Transverse colon (tissue), 4 donors: ENCODE measurements at regions not wholly inside any gene's neighbourhood (a gene's known extent, or its start where the extent isn't known, plus 50 kb on each side); places are given as distances from the start of the nearest gene placed in this dataset.

Experiments used
- DNase-seq: peaks from one replicate; pipeline ENCODE4 v3.0.0-alpha.2; 2019
- H3K27ac ChIP-seq, 4 donors: fragments of 200-600 bp; sonication (generic); 2 replicates each; pipeline ENCODE4 v1.5.1; 2016 to 2018; ENCODE audit warnings: inconsistent platforms in 4 of 4
- H3K27me3 ChIP-seq: fragments of 200-600 bp; sonication (generic); 2 replicates; pipeline ENCODE4 v1.5.1; 2017; ENCODE audit warnings: inconsistent platforms
- H3K36me3 ChIP-seq, 4 donors: fragments of 200-600 bp; sonication (generic); 2 replicates each; pipeline ENCODE4 v1.5.1; 2017 to 2019; ENCODE audit warnings: inconsistent platforms in 4 of 4
- H3K4me1 ChIP-seq, 4 donors: fragments of 200-600 bp; sonication (generic); 2 replicates each; pipeline ENCODE4 v1.5.1; 2017 to 2020; ENCODE audit warnings: inconsistent platforms in 4 of 4
- H3K4me3 ChIP-seq, 4 donors: fragments of 200-600 bp; sonication (generic); 1 replicate in 1 of 4; 2 replicates in 3 of 4; pipeline versions ENCODE4 v1.5.1 to v1.6.1; 2017 to 2019; ENCODE audit warnings: inconsistent platforms in 4 of 4
- H3K9me3 ChIP-seq, 2 donors: fragments of 200-600 bp; sonication (generic); 2 replicates each; pipeline ENCODE4 v1.5.1; 2017 to 2019; ENCODE audit warnings: inconsistent platforms in 2 of 2
- EP300 ChIP-seq: sonication (generic); formaldehyde crosslinking; IDR thresholded peaks from one replicate; pipeline ENCODE4 v1.6.1; 2017; ENCODE audit warnings: antibody characterized with exemption, low read depth
- POLR2A ChIP-seq: fragments of 450-650 bp; IDR thresholded peaks from one replicate; pipeline ENCODE4 v1.6.1; 2016; ENCODE audit warnings: antibody characterized with exemption, mild to moderate bottlenecking, moderate library complexity
- POLR2AphosphoS5 ChIP-seq, 3 donors: sonication (generic); formaldehyde crosslinking; IDR thresholded peaks; one replicate each; pipeline ENCODE4 v1.6.1; 2016; ENCODE audit warnings: antibody characterized with exemption in 3 of 3
- WGBS, 2 donors: methylation state at CpG; one replicate each; pipeline ENCODE4 v1.1.5; 2018; ENCODE audit warnings: low coverage in 1 of 2; 5-methylcytosine and 5-hydroxymethylcytosine counted together
- in situ Hi-C, 4 donors: fragments of 200-750 bp; cut with MboI; loops; one replicate each; pipeline versions ENCODE4 v1.15.0 to v1.15.1; 2017; ENCODE audit warnings: low sequenced_read_pairs in 3 of 4, low pct_ligation_motif_present in 1 of 4, low pct_unique_long_range_greater_than_20kb in 1 of 4
- intact Hi-C: fragments of 100-400 bp; cut with DNase I; formaldehyde crosslinking; loops from one replicate; pipeline ENCODE4 v1.15.1; 2023; ENCODE audit warnings: low total_unique reads
- TF ChIP-seq, protein P1 (sequence below), 5 experiments: fragments of 200-600 bp in 3 of 5; fragments of 450-650 bp in 2 of 5; sonication (generic) in 3 of 5; IDR thresholded peaks; 1 replicate in 2 of 5; 2 replicates in 3 of 5; pipeline ENCODE4 v1.5.1; 2016 to 2017; ENCODE audit warnings: antibody characterized with exemption in 5 of 5, inconsistent platforms in 3 of 5, mild to moderate bottlenecking in 2 of 5, moderate library complexity in 1 of 5

DNA sequence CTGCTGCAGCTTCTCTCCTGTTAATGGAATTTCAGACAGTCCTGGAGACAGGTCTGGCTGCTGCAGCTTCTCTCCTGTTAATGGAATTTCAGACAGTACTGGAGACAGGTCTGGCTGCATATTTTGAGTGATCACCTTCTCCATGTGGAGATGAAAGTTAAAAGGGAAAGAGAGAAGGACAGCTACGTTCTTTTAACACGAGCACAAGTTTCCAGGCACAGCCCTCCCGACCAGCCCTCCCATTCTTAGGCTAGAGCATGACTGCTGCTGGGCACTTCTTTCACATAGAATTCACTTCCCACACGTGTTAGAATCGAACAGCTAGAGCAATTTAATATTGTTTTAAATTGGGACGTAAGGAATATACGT is 133.3 kb upstream of the DMRT1 start:
- H3K9me3 ChIP-seq = no peaks in the 10 kb centered on the region
- in situ Hi-C loops = no loop called here

DNA sequence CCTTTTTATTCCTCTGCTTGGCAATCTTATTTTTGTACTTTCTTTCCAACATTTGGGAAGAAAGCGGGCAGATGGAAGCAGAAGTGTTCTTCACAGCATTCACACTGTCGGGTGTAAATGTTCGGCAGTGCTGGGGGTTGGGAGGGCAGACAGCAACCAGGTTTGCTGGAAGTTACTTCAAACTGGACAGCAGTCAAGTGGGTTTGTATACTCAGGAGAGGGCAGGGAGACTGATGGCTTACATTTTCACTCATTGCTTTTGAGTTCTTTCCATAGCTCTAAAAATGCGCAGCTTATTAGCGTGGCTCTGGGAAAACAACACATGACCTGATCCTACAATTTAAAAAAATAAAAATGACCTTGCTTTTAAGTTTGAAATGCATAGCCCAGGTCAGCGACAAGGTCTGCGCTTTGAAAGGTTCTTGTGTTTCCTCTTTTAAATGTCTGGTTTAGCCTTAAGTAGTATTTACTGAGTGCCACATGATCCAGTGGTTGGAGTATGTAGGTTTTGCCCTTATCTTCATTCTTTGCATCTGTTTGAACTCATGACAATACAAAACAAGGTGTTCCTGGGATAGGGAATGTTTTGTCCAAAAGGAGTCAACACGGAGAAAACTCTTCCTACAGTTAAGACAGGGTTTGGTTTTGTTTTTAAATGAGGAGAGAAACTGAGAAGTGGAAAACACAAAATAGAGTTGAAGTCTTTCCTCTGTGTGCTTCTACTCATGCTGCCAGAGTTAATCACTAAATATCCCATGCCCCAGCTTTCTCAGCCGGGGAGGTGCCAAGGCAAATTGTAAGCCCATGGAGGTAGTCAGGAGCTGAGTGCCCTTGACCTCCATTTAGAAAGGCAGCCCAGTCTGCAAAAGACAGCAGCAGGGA is 132.7 kb upstream of the DMRT1 start:
- no peak for DNase-seq
- Histone ChIP-seq H3K4me3 (peak overlapping the region in 3 of 4 donors; percentile 5 to 24 (median 11)), H3K9me3 (no peaks in the 10 kb centered on the region), H3K27me3 (no peaks in the 10 kb centered on the region), H3K27ac (peak overlapping the region; percentile 64 to 82 (median 66)), H3K4me1 (peaks cover 0 to 47% (median 14%) of the 10 kb centered on the region in 4 donors), H3K36me3 (peaks cover 0 to 10% (median 4%) of the 10 kb centered on the region in 4 donors)
- in situ Hi-C loops (no loop called here), intact Hi-C loops (no loop called here)
- 58 to 62% methylated on average over 8 to 9 of the region's 9 CpGs for WGBS, 2 donors
- TF ChIP-seq POLR2A (no peak), EP300 (no peak), POLR2AphosphoS5 (IDR thresholded peaks at IDR 0.05) (no peak)
- TF ChIP-seq, protein P1, sequence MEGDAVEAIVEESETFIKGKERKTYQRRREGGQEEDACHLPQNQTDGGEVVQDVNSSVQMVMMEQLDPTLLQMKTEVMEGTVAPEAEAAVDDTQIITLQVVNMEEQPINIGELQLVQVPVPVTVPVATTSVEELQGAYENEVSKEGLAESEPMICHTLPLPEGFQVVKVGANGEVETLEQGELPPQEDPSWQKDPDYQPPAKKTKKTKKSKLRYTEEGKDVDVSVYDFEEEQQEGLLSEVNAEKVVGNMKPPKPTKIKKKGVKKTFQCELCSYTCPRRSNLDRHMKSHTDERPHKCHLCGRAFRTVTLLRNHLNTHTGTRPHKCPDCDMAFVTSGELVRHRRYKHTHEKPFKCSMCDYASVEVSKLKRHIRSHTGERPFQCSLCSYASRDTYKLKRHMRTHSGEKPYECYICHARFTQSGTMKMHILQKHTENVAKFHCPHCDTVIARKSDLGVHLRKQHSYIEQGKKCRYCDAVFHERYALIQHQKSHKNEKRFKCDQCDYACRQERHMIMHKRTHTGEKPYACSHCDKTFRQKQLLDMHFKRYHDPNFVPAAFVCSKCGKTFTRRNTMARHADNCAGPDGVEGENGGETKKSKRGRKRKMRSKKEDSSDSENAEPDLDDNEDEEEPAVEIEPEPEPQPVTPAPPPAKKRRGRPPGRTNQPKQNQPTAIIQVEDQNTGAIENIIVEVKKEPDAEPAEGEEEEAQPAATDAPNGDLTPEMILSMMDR (IDR thresholded peaks at IDR 0.05) = no peak

More for the DNA sequence above, 133.3 kb upstream of the DMRT1 start:
- Histone ChIP-seq H3K36me3 (peaks cover 0 to 10% (median 4%) of the 10 kb centered on the region in 4 donors), H3K27ac (peak overlapping the region; percentile 64 to 82 (median 66)), H3K27me3 (no peaks in the 10 kb centered on the region), H3K4me1 (peaks cover 0 to 46% (median 16%) of the 10 kb centered on the region in 4 donors), H3K4me3 (peak overlapping the region in 3 of 4 donors; percentile 5 to 24 (median 11))
- intact Hi-C loops = no loop called here
- no peak for DNase-seq
- 36 to 37% methylated on average over 7 of the region's 7 CpGs for WGBS, 2 donors
- TF ChIP-seq POLR2A (no peak), EP300 (no peak), POLR2AphosphoS5 (IDR thresholded peaks at IDR 0.05) (no peak)
- TF ChIP-seq, protein P1 (IDR thresholded peaks at IDR 0.05) = no peak

DNA sequence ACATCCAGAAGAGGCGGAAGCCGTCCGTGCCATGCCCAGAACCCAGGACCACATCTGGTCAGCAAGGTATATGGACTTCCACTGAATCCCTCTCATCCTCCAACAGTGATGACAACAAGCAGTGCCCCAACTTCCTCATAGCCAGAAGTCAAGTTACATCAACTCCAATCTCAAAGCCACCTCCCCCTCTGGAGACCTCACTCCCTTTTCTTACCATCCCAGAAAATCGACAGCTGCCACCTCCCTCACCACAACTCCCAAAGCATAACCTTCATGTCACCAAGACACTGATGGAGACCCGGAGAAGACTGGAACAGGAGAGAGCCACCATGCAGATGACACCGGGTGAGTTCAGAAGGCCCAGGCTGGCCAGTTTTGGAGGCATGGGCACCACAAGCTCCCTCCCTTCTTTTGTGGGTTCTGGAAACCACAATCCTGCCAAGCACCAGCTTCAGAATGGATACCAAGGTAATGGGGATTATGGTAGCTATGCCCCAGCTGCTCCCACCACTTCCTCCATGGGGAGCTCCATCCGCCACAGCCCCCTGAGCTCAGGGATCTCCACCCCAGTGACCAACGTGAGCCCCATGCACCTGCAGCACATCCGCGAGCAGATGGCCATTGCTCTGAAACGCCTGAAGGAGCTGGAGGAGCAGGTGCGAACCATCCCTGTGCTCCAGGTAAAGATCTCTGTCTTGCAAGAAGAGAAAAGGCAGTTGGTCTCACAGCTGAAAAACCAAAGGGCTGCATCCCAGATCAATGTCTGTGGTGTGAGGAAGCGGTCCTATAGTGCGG is 130.3 kb upstream of the DMRT1 start:
- TF ChIP-seq POLR2AphosphoS5 (IDR thresholded peaks at IDR 0.05) = no peak
- TF ChIP-seq, protein P1 (IDR thresholded peaks at IDR 0.05) = no peak
- no peak for TF ChIP-seq POLR2A
- no peak for TF ChIP-seq EP300
- Histone ChIP-seq H3K9me3 (no peaks in the 10 kb centered on the region), H3K27ac (peak overlapping the region in 1 of 4 donors; percentile 18), H3K4me1 (peaks cover 0 to 33% (median 2%) of the 10 kb centered on the region in 4 donors), H3K4me3 (no peak overlapping the region), H3K36me3 (peaks cover 0 to 10% (median 4%) of the 10 kb centered on the region in 4 donors), H3K27me3 (no peaks in the 10 kb centered on the region)
- no peak for DNase-seq
- intact Hi-C loops (no loop called here), in situ Hi-C loops (no loop called here)
- 85% methylated on average over 14 of the region's 14 CpGs; no CpG with 5 or more reads in 1 of the 2 donors for WGBS, 2 donors
